HUES48 (cell line): ENCODE measurements at regions not wholly inside any gene's neighbourhood (a gene's known extent, or its start where the extent isn't known, plus 50 kb on each side); places are given as distances from the start of the nearest gene placed in this dataset.
"Not testable (repeated sequence)": the region's sequence is repeated elsewhere in the genome, so short reads cannot be mapped to it uniquely, and the experiment has no call there.

Source experiments
- H3K27ac ChIP-seq: one replicate; pipeline ENCODE4 v1.7.0; 2013; ENCODE audit warnings: low read depth, low read length, inconsistent platforms
- H3K27me3 ChIP-seq: 2 replicates; pipeline ENCODE4 v1.6.1; 2013; ENCODE audit warnings: mild to moderate bottlenecking, low read length; ENCODE audit not compliant: control insufficient read depth, insufficient read depth
- H3K36me3 ChIP-seq: 2 replicates; pipeline ENCODE4 v1.6.1; 2013; ENCODE audit warnings: low read length; ENCODE audit not compliant: control insufficient read depth, insufficient read depth
- H3K4me1 ChIP-seq: 2 replicates; pipeline ENCODE4 v1.6.1; 2013; ENCODE audit warnings: mild to moderate bottlenecking, low read length; ENCODE audit not compliant: control insufficient read depth, insufficient read depth
- H3K4me3 ChIP-seq: 2 replicates; pipeline ENCODE4 v1.5.1; 2013; ENCODE audit warnings: mild to moderate bottlenecking, low read depth, low read length
- H3K9ac ChIP-seq: 2 replicates; pipeline ENCODE4 v1.6.1; 2013; ENCODE audit warnings: mild to moderate bottlenecking, low read depth, low read length, moderate library complexity
- H3K9me3 ChIP-seq: 2 replicates; pipeline ENCODE4 v1.6.1; 2013; ENCODE audit warnings: low read length; ENCODE audit not compliant: control insufficient read depth, insufficient read depth

DNA sequence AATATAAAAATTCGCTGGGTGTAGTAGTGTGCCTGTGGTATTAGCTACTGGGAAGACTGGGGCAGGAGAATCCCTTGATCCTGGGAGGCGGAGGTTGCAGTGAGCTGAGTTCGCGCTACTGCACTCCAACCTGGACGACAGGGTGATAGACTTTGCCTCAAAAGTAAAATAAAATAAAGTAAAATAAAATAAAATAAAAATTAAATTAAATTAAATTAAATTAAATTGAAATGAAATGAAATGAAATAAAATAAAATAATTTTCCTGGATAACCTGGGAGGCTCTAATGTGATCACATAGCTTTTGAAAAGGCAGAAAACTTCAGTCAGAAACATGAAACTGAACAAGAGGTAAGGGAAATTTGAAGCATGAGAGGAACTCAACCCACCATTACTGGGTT is 818.4 kb upstream of the ATXN7L3B start:
- Histone ChIP-seq H3K9ac (no peak overlapping the region), H3K27me3 (no peaks in the 10 kb centered on the region), H3K9me3 (no peaks in the 10 kb centered on the region), H3K36me3 (no peaks in the 10 kb centered on the region), H3K27ac (no peak overlapping the region), H3K4me1 (no peaks in the 10 kb centered on the region), H3K4me3 (no peak overlapping the region)

DNA sequence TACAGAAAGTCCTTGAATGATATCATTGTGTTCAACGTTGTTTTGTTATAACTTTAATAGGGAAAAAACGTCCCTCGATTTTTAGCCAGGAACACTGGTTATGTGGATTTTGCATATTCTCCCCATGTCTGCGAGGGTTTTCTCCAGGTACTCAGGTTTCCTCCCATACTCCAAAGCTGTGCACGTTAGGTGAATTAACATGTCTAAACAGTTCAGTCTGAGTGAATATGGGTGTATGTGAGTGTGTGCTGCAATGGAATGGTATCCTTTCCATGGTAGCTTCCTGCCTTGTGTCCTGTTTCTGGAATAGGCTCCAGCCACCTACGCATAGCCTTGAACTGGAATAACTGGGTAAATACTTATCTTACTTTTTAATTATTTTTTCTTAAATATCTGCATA is 810.8 kb upstream of the ATXN7L3B start:
- H3K9me3 ChIP-seq = no peaks in the 10 kb centered on the region
- no peak overlapping the region for H3K4me3 ChIP-seq
- H3K9ac ChIP-seq = no peak overlapping the region
- H3K36me3 ChIP-seq = no peaks in the 10 kb centered on the region
- no peaks in the 10 kb centered on the region for H3K27me3 ChIP-seq
- no peaks in the 10 kb centered on the region for H3K4me1 ChIP-seq
- no peak overlapping the region for H3K27ac ChIP-seq

GRCh38 chr12:73731658-73732057 is 806.0 kb upstream of the ATXN7L3B start:
- Histone ChIP-seq H3K4me3 (no peak overlapping the region), H3K27me3 (no peaks in the 10 kb centered on the region), H3K9me3 (no peaks in the 10 kb centered on the region), H3K4me1 (no peaks in the 10 kb centered on the region), H3K9ac (no peak overlapping the region), H3K36me3 (no peaks in the 10 kb centered on the region), H3K27ac (no peak overlapping the region)

GRCh38 chr12:73769337-73769736 is 768.3 kb upstream of the ATXN7L3B start:
- Histone ChIP-seq H3K4me3 (no peak overlapping the region), H3K27ac (no peak overlapping the region), H3K9me3 (peaks cover 18% of the 10 kb centered on the region), H3K27me3 (no peaks in the 10 kb centered on the region), H3K4me1 (peaks cover 22% of the 10 kb centered on the region), H3K9ac (no peak overlapping the region), H3K36me3 (no peaks in the 10 kb centered on the region)

DNA sequence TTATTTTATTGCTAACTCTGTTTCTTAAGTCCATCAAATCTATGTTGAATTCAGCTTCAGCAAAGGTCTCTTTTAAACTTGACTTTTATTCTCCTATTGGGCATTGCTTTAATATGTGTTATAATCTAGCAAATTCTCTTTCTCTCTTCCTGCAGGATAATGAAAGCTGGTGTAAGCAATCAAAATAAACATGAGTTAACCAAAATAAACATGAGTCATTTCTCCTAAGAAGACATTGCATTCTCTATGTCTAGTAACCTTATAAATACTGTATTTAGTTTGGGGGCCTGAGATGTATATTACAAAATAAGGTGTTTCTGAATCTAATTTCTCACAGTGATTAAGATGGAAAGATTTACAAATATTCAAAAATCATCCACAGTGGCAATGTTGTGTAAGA is 739.1 kb upstream of the ATXN7L3B start:
- no peaks in the 10 kb centered on the region for H3K36me3 ChIP-seq
- H3K4me3 ChIP-seq = no peak overlapping the region
- H3K9ac ChIP-seq = no peak overlapping the region
- H3K9me3 ChIP-seq = peaks cover 24% of the 10 kb centered on the region
- H3K4me1 ChIP-seq = no peaks in the 10 kb centered on the region
- H3K27me3 ChIP-seq = no peaks in the 10 kb centered on the region
- H3K27ac ChIP-seq = no peak overlapping the region

DNA sequence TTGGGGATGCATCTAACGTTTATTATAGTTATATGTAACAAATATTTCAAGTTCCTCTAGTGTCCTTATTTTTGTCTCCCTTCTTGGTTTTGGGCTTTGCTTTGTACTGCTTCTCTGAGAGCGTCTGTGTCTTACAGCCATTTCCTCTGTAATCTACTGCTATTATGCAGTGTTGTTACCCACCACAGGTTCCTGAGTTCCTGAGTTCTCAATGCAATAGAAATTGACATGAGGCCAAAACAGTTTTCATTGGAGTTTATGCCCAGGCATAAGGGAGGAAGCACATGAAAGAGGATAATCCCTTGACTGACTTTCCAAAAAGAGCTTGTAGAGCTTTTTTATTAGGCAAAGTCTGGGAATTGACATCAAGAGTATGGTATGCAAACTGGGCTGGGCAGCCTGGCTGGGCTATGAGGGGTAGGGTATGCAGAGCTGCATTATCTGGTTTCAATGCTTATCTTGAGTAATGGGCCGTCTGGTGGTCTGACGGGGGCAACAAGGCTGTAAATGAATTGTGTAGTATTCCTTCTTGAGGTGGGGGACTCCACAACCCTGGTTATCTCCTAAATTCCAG is 722.5 kb upstream of the ATXN7L3B start:
- peaks cover 6% of the 10 kb centered on the region; the same call in 1 of the 2 replicates for H3K4me1 ChIP-seq
- H3K9ac ChIP-seq = no peak overlapping the region
- no peaks in the 10 kb centered on the region for H3K27me3 ChIP-seq
- H3K36me3 ChIP-seq = no peaks in the 10 kb centered on the region
- no peaks in the 10 kb centered on the region for H3K9me3 ChIP-seq
- H3K27ac ChIP-seq = no peak overlapping the region
- no peak overlapping the region for H3K4me3 ChIP-seq

DNA sequence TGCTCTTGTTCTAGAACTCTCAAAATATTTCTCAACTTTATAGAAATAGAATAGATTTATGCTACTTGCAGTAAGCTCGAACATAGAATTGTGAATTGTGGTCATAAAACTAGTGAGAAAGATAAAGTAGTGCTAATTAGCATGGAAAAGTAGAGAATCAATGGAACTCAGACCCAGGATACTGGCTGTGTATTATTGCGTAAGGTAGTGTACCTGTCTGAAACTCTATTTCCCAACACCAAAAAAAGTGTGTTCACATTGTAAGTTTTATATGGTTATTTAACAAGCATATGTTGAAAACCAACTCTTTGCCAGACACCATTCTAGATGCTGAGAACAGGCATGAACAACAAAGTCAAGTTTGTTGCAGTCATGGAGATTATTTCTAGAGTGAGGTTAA is 720.5 kb upstream of the ATXN7L3B start:
- Histone ChIP-seq H3K4me1 (peaks cover 6% of the 10 kb centered on the region; the same call in 1 of the 2 replicates), H3K4me3 (no peak overlapping the region), H3K9ac (no peak overlapping the region), H3K9me3 (peaks cover 8% of the 10 kb centered on the region; the same call in 1 of the 2 replicates), H3K27ac (no peak overlapping the region), H3K36me3 (no peaks in the 10 kb centered on the region), H3K27me3 (no peaks in the 10 kb centered on the region)

- H3K36me3 ChIP-seq = no peaks in the 10 kb centered on the region
- no peak overlapping the region for H3K4me3 ChIP-seq
- no peaks in the 10 kb centered on the region for H3K4me1 ChIP-seq
- H3K9ac ChIP-seq = no peak overlapping the region
- H3K27me3 ChIP-seq = no peaks in the 10 kb centered on the region
- H3K27ac ChIP-seq = no peak overlapping the region
- H3K9me3 ChIP-seq = no peaks in the 10 kb centered on the region
Measured at GRCh38 chr12:73833746-73834145, 703.9 kb upstream of the ATXN7L3B start.

- no peaks in the 10 kb centered on the region for H3K9me3 ChIP-seq
- H3K9ac ChIP-seq = no peak overlapping the region
- H3K27ac ChIP-seq = no peak overlapping the region
- no peaks in the 10 kb centered on the region for H3K36me3 ChIP-seq
- H3K4me3 ChIP-seq = no peak overlapping the region
- no peaks in the 10 kb centered on the region for H3K27me3 ChIP-seq
- no peaks in the 10 kb centered on the region for H3K4me1 ChIP-seq
Measured at GRCh38 chr12:73841963-73842362, 695.7 kb upstream of the ATXN7L3B start.

- H3K36me3 ChIP-seq = no peaks in the 10 kb centered on the region
- no peaks in the 10 kb centered on the region for H3K4me1 ChIP-seq
- H3K27ac ChIP-seq = no peak overlapping the region
- no peaks in the 10 kb centered on the region for H3K27me3 ChIP-seq
- H3K9ac ChIP-seq = no peak overlapping the region
- no peak overlapping the region for H3K4me3 ChIP-seq
- H3K9me3 ChIP-seq = no peaks in the 10 kb centered on the region
Measured at GRCh38 chr12:73863546-73863945, 674.1 kb upstream of the ATXN7L3B start.

DNA sequence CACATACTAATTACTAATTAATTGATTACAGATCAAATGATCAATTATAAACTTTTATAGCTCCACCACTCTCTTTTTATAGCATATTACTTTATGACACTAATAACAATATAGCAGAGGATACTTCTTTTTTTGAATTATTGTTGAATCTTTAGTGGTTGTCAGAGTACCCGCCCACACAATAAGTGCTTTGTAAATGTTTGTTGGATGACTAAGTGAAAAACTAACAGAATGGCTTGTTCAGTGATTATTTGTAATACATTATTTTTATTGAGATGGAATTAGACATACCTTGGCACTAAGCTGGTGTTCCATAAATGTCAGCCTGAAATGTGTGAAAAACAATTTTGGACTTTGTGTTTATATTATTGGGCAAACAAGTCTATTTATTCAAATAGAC is 670.5 kb upstream of the ATXN7L3B start:
- no peak overlapping the region for H3K9ac ChIP-seq
- H3K9me3 ChIP-seq = no peaks in the 10 kb centered on the region
- H3K36me3 ChIP-seq = no peaks in the 10 kb centered on the region
- no peak overlapping the region for H3K4me3 ChIP-seq
- H3K27ac ChIP-seq = no peak overlapping the region
- H3K4me1 ChIP-seq = no peaks in the 10 kb centered on the region
- H3K27me3 ChIP-seq = no peaks in the 10 kb centered on the region

DNA sequence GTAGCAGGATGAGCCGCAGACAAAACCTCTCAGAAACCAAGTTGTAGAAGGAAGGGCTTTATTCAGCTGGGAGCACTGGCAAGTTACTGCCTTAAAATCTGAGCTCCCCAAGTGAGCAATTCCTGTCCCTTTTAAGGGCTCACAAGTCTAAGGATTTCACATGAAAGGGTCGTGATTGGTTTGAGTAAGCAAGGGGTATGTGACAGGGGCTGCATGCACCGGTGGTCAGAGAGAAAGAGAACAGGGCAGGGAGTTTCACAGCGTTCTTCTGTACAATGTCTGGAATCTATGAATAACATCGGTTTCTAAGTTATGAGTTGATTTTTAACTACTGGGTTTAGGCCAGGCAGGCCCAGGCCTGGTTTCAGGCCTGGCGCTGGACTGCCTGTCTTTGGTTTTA is 660.3 kb upstream of the ATXN7L3B start:
- H3K9ac ChIP-seq, H3K9me3 ChIP-seq, H3K36me3 ChIP-seq, H3K27ac ChIP-seq, H3K4me1 ChIP-seq, H3K4me3 ChIP-seq, H3K27me3 ChIP-seq: not testable (repeated sequence)
